GM19467 (cell line): ENCODE measurements at regions not wholly inside any gene's neighbourhood (a gene's known extent, or its start where the extent isn't known, plus 50 kb on each side); places are given as distances from the start of the nearest gene placed in this dataset.

Experiments
- ATAC-seq: cut with Tn5 transposase; IDR thresholded peaks from one replicate; pipeline ENCODE4 v1.9.1; 2021; ENCODE audit warnings: mild to moderate bottlenecking, moderate library complexity; ENCODE audit not compliant: unreplicated experiment

DNA sequence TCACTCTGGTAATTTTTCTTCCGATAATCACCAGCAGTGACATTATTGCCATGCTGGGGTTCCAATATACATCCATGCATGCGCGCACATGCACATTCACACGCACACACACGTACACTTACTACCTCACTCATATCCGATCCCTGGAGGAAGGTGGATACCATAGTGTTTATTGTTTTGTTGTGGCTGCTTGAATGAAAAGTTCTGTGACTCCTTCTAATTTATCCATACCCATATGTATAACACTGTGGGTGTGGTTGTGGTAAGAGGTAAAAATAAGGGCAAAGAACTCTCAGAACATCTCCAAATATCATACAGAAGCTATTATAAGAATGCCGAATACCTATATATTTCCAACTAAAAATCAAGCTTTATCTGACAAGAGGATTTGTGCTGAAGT, 407.8 kb upstream of the PODXL start:
- ATAC-seq = no peak

DNA sequence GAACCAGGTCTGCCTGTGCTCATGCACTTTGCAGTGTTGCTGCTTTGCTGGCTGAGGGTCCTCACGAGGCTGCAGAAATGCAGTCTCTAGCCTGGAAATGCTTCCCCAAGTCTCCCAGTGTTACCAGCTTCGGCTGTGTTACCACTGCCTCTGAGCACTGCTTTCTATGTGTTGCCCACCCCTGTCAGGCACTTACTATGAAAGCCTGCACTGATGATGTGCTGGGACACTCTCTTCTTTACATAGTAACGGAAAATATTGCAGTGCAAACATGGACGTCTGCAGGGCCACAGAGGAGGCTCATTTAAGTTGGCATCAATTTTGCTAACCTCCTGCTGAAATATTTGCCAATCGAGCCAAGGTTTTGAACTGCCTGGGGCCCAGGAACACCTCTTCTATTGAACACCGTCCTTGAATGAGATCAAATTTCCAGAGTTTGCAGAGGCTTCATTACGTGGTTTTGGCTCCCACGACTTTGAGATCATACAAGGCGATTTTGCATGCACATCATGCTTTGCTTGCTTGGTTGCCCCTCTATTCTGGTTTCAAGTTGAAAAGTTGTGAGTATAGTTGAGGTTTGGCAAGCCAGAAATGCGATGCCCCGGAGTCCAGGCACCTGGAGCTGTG, 404.7 kb upstream of the PODXL start:
- no peak for ATAC-seq

DNA sequence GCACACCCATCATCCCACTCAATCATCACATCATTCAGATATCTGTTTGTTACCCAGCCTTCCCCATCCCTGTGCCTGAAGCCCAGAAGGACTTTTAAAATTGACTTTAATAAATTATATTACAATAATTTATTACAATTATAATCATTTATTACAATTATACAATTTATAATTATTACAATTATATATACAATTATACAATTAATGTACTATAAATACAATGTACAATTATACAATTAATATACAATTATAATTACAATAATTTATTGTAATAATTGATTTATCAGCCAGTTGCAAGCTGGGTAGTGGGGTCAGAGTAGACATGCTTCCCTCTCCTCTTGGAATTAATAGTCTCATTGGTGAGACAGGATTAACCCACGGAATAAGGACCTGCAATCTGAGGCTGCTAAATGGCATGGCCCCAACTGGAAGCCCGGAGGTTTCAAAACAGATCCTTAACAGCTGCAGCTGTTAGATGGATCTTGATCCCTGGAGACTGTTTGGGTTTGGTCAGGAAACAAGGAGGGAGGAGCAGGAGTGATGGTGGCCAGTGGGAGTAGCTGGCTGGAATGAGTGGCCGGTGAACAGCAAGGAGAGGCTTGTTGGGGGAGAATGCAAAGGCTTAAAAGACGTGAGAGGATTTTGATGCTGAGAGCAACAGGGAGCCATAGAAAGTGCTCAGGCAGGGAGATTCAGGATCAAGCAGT, 402.8 kb upstream of the PODXL start:
- ATAC-seq = no peak

DNA sequence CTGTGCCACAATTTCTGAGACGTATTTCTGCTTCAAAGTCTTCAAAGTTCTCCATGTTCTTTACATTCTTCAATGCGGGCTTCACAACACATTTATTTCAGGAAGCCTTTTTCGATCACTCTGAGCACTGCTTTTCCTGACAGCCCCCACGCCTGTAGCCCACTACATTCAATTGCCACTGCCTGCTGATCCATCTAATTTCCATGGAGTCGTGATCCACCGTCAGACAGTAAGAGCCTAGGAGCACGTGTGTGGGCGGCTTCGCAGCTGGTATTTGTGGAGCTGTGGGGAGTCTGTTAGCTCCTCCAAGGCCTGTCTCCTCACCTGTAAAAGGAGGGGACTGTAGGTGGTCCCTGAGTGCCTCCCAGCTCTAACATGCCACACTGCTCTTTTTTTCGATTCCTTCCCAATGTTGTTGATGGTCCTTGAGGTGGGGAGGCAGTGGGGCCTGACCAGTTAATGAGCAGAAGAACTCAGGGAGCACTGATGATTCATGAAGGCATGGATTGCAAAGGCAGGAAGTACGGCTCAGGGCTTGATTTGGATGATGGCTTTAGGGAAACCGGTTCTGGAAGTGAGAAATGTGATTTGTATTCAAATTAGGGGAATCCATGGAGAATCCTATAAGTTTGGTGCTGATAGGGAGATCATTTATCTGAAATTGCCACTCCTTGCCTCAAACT, 401.1 kb upstream of the PODXL start:
- no peak for ATAC-seq

DNA sequence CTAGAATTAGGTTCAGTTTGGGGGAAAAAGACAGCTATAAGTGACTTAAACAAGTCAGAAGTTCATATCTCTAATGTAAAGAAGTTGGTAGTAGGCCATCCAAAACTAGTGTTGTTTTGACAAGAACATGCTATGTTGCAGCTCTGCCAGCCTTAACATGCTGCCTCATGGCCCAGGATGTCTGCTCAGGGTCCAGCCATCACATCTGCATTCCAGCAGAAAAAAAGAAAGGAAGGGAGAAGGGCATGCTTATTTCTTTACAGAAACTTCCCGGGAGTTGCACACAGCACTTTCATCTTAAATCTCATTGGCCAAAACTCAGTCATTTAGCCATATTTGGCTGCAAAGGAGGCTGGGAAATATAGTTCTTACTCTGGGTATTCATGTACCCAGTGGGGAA, 400.4 kb upstream of the PODXL start:
- no peak for ATAC-seq

DNA sequence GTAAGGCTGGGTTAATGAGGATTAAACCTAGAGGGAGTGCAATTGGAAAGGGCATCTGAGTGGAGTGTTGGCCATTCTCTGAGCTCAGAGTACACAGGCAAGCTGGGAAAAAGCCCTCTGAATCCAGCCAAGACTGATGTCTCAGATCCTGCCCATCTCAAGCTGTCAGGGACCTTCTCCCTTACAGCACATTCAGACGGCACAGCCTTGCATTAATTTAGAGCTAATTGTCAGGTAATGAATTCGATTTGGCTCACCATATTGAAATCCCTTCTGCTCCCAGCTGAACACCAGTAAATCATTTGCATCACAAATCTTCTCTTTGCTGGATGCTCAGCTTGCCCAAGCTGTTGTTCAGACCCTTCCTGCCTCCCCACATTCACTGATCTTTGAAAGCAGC, 399.3 kb upstream of the PODXL start:
- no peak for ATAC-seq

DNA sequence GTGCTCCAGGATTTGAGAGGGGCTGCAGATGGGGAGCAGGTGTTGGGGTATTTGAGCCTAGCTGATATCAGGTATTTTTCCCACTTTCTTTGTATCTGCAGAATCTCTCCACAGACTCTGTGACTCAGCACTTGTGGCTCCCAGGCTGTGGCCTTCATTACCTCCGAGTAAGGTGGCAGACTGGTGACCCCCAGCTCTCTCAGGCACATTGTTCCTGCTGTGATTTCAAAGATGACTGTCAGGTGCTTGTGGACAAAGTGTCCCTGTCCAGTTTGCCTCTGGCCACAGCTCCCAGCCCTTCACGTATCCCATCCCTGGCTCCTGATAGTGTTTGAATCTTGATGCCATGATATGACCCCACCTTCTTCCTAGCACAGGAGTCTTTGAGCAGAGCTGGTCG, 396.8 kb upstream of the PODXL start:
- no peak for ATAC-seq

DNA sequence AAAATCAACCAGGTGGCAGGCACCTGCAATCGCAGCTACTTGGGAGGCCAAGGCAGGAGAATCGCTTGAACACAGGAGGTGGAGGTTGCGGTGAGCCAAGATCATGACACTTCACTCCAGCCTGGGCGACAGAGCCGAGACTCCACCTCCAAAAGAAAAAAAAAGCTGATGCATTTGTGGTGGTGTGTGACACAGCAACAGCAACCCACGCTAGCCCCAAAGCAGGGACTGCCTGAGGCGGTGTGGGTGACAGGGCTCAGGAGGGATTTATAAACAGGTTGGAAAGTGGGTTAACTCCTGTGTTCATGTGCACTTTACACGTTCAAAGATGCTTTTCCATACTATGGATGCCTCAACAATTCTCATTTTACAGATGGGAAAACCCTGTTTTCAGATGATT, 395.9 kb upstream of the PODXL start:
- no peak for ATAC-seq

DNA sequence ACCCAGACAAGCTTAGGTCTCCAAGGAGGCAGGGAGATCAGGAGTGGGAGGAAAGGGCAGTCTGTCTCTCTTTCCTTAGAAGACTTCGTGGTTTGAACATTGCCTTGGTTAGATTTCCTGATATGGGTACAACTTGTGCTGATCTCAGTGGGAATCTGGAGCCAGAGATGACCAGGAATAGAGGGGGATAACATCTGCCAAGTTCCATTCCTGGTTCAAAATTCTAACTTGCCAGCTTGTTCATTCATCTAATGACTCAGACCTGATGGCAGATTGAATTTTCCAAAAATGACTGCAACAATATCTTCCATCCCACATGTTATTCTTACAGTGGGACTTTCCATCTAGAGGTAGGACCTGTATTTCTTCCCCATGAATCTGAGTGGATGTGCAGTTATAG, 394.3 kb upstream of the PODXL start:
- no peak for ATAC-seq

DNA sequence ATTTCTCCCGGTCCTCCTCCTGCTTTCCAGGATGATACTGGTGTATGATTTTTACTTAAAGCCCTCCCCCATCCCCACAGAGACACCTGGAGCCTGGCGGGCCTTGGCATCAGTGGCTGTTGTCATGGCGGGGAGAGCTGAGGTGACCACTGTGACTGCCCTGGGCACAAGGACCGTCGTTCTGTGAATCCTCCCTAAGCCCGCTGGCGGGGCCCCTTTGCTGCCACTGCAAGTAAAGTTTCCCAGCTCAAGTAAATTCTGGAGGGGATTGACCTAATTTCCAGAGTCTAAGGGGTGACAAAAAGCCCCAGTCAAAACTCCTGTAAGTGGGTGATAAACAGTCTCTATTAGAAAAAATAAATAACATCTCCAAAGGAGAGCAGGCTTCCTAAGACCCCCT, 393.2 kb upstream of the PODXL start:
- ATAC-seq = no peak

DNA sequence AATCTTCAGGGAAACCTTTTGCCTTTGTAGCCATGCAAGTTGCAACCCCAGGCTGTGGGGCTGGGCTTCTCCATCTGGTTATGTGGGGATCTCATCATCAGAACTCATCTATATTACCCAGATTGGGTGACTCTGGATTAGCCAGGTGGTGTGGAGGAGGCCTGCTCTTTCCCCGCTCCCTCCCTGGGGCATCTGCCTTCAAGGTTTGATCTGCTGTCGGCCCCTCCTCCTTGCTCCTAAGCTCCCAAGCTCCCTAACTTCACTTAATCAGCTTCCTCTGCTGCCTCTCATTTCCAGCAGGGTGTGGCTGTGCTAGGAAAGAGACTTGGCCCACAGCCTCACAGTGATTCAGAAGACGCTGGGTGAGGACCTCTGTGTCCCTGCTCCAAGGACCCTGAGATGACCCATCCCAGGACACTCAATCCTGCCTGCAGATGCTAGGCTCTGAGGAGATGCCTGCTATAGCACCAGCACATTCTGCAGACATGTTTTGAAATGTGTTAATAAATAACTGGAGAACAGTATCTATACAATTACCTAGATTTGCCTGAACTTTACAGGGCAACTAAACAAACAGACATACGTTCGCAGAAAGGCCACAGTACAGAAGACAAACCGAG, 392.1 kb upstream of the PODXL start:
- no peak for ATAC-seq

DNA sequence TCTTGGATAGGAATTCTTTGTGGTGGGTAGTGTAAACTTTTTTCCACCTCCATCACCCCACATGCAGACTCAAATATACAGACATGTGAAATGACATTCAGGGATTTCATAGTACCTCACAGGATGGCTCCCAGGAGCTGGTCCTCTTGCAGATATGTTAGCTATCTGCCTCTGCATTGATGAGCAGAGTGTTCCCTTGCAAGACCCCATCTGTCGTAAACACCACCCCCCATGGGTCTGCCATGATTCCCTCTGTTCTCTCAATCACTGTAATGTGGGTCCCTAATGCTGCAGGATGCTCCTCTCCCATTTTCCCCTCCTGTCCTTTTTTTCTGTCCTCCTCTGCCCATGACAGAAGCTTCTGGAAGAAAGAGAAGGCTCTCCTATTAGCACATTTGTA, 391.2 kb upstream of the PODXL start:
- no peak for ATAC-seq

DNA sequence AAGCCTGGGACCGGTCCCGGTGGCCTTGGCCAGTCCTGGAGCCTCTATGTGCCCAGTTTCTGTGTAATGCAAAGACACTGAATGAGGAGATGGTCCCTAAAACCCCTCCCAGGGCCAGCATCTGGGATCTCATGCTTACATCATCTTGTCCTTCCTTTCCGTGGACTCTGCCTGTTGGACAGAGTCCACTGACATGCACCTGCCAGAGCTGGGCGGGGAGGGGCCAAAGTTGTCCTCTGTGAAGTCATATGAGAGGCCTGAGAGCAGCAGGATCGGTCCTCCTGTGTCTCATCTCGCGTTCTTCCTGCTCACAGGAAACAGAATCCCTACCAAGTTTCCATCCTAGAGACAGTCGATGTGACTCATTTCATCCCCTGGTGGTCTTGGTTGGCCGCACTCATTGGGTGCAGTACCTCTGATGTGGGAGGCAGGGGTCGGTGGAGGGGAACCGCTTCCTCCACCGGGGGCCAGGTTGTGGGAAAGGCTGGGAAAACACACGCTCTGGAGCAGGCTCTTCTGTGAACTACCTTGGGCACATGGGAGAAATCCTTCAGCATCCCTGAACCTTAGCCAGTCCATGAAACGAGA, 389.6 kb upstream of the PODXL start:
- no peak for ATAC-seq

DNA sequence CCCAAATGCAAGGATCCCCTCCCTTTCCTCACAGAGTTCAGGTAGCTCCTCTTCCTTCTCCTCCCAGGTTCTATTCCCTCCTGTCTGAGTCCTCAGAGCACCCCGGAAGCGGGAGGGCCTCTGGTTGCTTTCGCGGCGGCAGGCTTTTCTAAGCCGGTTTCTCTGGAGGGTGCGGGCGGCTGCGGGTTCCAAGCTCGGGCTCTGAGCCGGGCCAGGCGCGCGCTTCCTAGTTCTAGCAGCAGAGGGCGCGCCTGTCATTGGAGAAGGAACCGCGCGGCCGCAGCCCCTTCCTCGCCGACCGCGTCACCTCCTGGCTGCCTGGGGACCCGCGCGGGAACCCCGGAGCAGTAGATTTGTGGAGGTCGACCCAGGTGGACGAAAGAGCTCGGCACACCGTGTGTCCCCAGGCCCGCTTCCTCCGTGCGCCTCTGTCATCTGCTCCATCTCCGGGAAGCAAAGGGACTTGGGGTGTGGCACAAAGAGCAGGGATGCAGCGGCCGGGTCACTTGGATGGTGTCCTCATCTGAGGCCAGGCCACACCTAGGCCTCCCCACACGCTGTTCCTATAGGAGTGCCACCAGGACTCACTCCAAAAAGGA, 389.0 kb upstream of the PODXL start:
- no peak for ATAC-seq

DNA sequence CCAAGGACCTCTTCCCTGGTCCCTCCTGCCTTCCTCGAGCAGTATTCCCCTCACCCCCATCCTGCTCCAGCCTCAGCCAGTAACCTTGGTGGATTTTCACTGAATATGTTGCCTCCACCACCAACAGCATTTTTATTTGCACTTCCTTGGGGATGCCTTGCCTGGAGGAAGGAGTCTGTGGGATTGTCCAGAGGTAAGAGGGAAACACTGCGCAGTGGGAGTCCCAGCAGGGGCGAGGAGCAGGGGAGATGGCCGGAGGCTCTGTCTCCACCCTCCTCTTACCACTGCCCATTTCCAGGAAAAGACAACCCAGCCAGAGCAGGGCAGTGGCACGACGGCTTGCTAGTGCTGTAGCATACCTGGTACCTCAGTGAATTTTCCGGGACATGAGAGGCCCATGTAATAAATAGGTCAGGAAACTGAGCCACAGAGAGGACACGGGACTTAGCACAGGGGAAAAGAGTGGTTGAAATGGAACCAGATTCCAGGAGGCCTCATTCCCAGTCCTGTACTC, 388.2 kb upstream of the PODXL start:
- no peak for ATAC-seq

DNA sequence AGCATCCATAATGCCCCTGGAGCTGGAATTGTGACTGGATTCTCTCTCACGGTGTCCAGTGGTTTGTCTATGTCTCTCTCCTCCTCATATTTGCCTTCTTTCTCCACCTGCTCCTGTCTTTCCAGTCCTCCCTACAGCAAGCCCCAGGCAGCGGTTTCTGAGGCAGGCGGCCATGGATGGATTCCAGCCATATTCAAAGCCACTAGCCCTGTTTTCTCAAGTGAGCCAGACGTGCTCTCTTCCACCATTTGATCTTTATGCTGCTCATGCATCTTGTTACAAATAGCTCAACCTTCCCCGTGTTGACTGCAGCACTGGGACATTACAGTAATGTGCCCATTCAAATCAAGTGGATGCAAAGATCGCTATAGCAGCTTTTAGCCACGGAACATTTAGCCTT, 387.2 kb upstream of the PODXL start:
- no peak for ATAC-seq

DNA sequence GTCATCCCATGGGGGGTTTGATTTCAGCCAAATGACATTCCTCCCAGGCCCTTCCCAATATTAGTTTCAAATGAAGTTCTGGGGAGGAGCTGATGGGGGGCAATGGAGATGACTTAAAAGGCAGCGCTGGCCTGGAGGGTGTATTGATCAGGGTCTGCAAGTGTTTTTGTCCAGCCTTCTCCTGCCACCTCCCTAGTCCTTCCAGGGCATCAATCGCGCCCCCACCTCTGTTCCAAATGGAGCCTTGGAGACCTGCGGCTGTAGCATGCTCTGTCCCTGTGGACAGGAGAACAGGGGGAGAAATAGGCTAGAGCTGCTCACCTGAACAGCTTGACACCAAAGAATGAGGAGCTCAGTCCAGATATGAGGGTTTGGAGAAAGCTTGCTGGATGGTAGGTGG, 386.8 kb upstream of the PODXL start:
- no peak for ATAC-seq

DNA sequence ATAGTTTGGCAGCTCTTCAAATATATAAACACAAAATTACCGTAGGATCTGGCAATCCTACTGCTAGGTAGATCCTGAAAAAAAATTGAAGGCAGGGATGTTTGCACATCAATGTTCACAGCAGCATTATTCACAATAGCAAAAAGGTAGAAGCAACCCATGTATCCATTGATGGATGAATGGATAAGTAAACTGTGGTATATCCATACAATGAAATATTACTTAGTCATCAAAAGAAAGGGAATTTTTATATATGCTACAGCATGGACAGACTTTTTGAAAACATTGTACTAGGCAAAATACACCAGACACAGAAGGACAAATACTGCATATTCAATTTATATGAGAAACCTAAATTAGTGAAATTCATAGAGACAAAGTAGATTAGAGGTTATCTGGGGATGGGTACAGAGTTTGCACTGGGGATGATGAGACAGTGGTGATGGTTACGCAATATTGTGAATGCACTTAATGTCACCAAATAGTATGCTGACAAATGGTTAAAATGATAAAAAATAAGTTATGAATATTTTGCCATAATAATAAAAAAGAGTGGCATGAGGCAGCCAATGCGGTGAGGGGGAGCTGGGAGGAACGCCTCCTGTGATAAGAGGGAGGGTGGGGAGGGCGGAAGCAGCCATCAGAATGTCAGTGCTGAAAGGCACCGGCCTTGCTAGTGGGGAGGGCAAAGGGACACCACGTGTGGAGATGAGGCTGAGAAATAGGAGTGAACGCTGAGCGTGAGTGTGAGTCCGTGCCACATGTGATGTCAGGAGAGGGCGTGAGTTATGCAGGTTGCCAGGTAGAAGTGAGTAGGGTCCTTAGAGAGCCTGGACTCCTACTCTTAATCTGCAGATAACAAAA, 386.1 kb upstream of the PODXL start:
- ATAC-seq = no peak

DNA sequence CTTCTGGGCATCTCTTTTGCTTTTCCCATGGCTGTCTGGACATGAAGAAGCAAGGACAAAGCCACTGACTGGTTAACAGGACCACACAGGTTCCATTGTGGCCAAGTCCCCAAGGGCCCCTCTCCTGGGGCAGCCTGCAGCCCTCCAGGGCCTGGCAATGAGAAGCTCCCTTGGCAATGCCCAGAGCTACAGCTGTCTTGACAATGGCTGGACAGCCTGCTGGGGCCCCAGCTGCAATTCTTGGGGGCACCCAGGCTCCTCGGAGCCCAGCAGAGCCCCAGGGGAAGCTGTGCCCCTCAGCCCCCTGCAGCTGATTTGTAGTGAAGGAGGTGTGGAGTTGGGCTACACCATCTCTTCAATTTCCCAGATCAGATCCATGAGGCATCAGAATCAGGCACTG, 384.9 kb upstream of the PODXL start:
- ATAC-seq = no peak

DNA sequence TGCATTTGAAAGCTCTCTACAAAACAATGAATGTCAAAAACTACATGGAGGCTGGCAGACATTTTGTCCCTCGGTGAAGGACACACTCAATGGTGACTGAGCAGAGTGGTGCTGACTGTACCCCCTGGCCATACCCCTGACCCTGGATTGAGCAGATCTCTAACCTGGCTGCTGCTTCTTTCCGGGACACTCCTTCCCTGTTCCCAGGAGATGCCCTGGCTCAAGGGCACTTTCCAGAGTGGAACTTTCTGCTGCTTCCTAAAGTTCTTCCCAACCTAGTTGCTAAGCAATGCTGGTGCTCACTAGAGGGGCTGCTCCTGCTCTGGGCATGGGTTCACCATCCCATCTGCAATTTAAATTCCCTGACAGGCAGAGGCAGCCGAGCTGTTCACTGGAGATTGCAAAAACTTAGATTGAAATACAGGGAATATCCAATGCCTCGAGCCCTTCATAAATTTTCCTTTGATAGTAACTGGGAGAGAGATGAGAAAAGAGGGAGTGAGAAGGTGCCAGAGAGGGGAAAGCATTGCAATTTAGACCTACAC, 384.3 kb upstream of the PODXL start:
- no peak for ATAC-seq
